ENCODE measurements at regions not wholly inside any gene's neighbourhood (a gene's known extent, or its start where the extent isn't known, plus 50 kb on each side); places are given as distances from the start of the nearest gene placed in this dataset.

GRCh38 chr9:92185681-92186080 is 70.5 kb upstream of the SPTLC1 start:
- no peak overlapping the region for H3K4me2 ChIP-seq (ENCODE audit: insufficient read depth, low read length)
- H3K9me3 ChIP-seq (ENCODE audit: low read depth, low read length), result peaks cover 2% of the 10 kb centered on the region
- no peak overlapping the region for H3K27ac ChIP-seq (ENCODE audit: low read depth, low read length)
- no peaks in the 10 kb centered on the region for H3K36me3 ChIP-seq (ENCODE audit: insufficient read depth, low read length)
- H4K20me1 ChIP-seq (ENCODE audit: insufficient read depth, low read length), result no peaks in the 10 kb centered on the region
- TF ChIP-seq CTCF (IDR thresholded peaks at IDR 0.05; ENCODE audit: extremely low read depth, low read depth, low read length), result no peak
- H3K4me3 ChIP-seq (ENCODE audit: insufficient read depth, low read length), result no peak overlapping the region
- H3K79me2 ChIP-seq (ENCODE audit: insufficient read depth, low read length), result no peaks in the 10 kb centered on the region
- peaks cover 4% of the 10 kb centered on the region for H3K27me3 ChIP-seq (ENCODE audit: insufficient read depth, low read length)
- DNase-seq (ENCODE audit: insufficient read length, low spot score, missing footprints), result no peak
- H2AFZ ChIP-seq (ENCODE audit: low read length), result no peak overlapping the region
- H3K4me1 ChIP-seq (ENCODE audit: insufficient read depth, low read length), result peaks cover 7% of the 10 kb centered on the region

GRCh38 chr9:92185096-92185495 is 69.9 kb upstream of the SPTLC1 start:
- Histone ChIP-seq H4K20me1 (ENCODE audit: insufficient read depth, low read length) (no peaks in the 10 kb centered on the region), H3K4me3 (ENCODE audit: insufficient read depth, low read length) (no peak overlapping the region), H3K4me2 (ENCODE audit: insufficient read depth, low read length) (no peak overlapping the region), H3K9me3 (ENCODE audit: low read depth, low read length) (peaks cover 2% of the 10 kb centered on the region), H3K4me1 (ENCODE audit: insufficient read depth, low read length) (peaks cover 11% of the 10 kb centered on the region), H3K27ac (ENCODE audit: low read depth, low read length) (no peak overlapping the region), H3K79me2 (ENCODE audit: insufficient read depth, low read length) (no peaks in the 10 kb centered on the region), H3K36me3 (ENCODE audit: insufficient read depth, low read length) (no peaks in the 10 kb centered on the region), H2AFZ (ENCODE audit: low read length) (no peak overlapping the region), H3K27me3 (ENCODE audit: insufficient read depth, low read length) (peaks cover 4% of the 10 kb centered on the region)
- DNase-seq (ENCODE audit: insufficient read length, low spot score, missing footprints), result no peak
- no peak for TF ChIP-seq CTCF (IDR thresholded peaks at IDR 0.05; ENCODE audit: extremely low read depth, low read depth, low read length)

GRCh38 chr9:92184041-92184564 is 68.9 kb upstream of the SPTLC1 start:
- Histone ChIP-seq H3K4me1 (ENCODE audit: insufficient read depth, low read length) (peaks cover 11% of the 10 kb centered on the region), H3K4me3 (ENCODE audit: insufficient read depth, low read length) (no peak overlapping the region), H4K20me1 (ENCODE audit: insufficient read depth, low read length) (no peaks in the 10 kb centered on the region), H3K27me3 (ENCODE audit: insufficient read depth, low read length) (peaks cover 4% of the 10 kb centered on the region), H3K79me2 (ENCODE audit: insufficient read depth, low read length) (no peaks in the 10 kb centered on the region), H3K27ac (ENCODE audit: low read depth, low read length) (no peak overlapping the region), H3K4me2 (ENCODE audit: insufficient read depth, low read length) (no peak overlapping the region), H3K9me3 (ENCODE audit: low read depth, low read length) (peaks cover 2% of the 10 kb centered on the region), H3K36me3 (ENCODE audit: insufficient read depth, low read length) (no peaks in the 10 kb centered on the region), H2AFZ (ENCODE audit: low read length) (no peak overlapping the region)
- peak; percentile 36 for DNase-seq (ENCODE audit: insufficient read length, low spot score, missing footprints)
- TF ChIP-seq CTCF (IDR thresholded peaks at IDR 0.05; ENCODE audit: extremely low read depth, low read depth, low read length), result no peak

- no peak overlapping the region for H3K4me3 ChIP-seq (ENCODE audit: insufficient read depth, low read length)
These were observed 68.2 kb upstream of the SPTLC1 start for GRCh38 chr9:92183449-92183848.

More at GRCh38 chr9:92183449-92183848, 68.2 kb upstream of the SPTLC1 start:
- Histone ChIP-seq H3K27me3 (ENCODE audit: insufficient read depth, low read length) (peaks cover 3% of the 10 kb centered on the region), H3K79me2 (ENCODE audit: insufficient read depth, low read length) (no peaks in the 10 kb centered on the region), H3K4me1 (ENCODE audit: insufficient read depth, low read length) (peaks cover 11% of the 10 kb centered on the region), H3K4me2 (ENCODE audit: insufficient read depth, low read length) (no peak overlapping the region), H3K9me3 (ENCODE audit: low read depth, low read length) (peaks cover 2% of the 10 kb centered on the region), H2AFZ (ENCODE audit: low read length) (no peak overlapping the region), H4K20me1 (ENCODE audit: insufficient read depth, low read length) (no peaks in the 10 kb centered on the region), H3K36me3 (ENCODE audit: insufficient read depth, low read length) (no peaks in the 10 kb centered on the region), H3K27ac (ENCODE audit: low read depth, low read length) (no peak overlapping the region)
- TF ChIP-seq CTCF (IDR thresholded peaks at IDR 0.05; ENCODE audit: extremely low read depth, low read depth, low read length), result no peak
- DNase-seq (ENCODE audit: insufficient read length, low spot score, missing footprints), result peak; percentile 63

Measured in osteoblast (primary cell).